ENCODE measurements at regions not wholly inside any gene's neighbourhood (a gene's known extent, or its start where the extent isn't known, plus 50 kb on each side); places are given as distances from the start of the nearest gene placed in this dataset.

- no peaks in the 10 kb centered on the region for H3K79me2 ChIP-seq (ENCODE audit: control insufficient read depth, insufficient read depth, low read length)
- H3K9me3 ChIP-seq (ENCODE audit: control insufficient read depth, low read depth, low read length) = no peaks in the 10 kb centered on the region
- TF ChIP-seq EZH2 (IDR thresholded peaks at IDR 0.05; ENCODE audit: low read length) = no peak
- TF ChIP-seq CTCF (optimal IDR thresholded peaks at IDR 0.05 in 1 of 3, IDR thresholded peaks at IDR 0.05 in 1 of 3, conservative IDR thresholded peaks at IDR 0.05 in 1 of 3; ENCODE audit: extremely low read depth in 1 of 3, insufficient read depth in 2 of 3, low read length in 3 of 3) = no peak
- dilution Hi-C loops (cut with MboI; ENCODE audit: extremely low pct_ligation_motif_present, low sequenced_read_pairs) = no loop called here
- FAIRE-seq (no peak), DNase-seq (ENCODE audit: low read depth, low spot score) (no peak)
- H3K9ac ChIP-seq (ENCODE audit: control insufficient read depth, extremely low read depth, insufficient read depth, low read length) = no peak overlapping the region
- H3K27ac ChIP-seq (ENCODE audit: control insufficient read depth, insufficient read depth, low read length) = no peak overlapping the region
- H2AFZ ChIP-seq (ENCODE audit: control insufficient read depth, low read length) = no peak overlapping the region
- no peaks in the 10 kb centered on the region for H3K9me1 ChIP-seq (ENCODE audit: control insufficient read depth, extremely low read depth, insufficient read depth, low read length)
- H3K4me1 ChIP-seq (ENCODE audit: control insufficient read depth, extremely low read depth, insufficient read depth, low read length) = no peaks in the 10 kb centered on the region
- no peak overlapping the region for H3K4me3 ChIP-seq (ENCODE audit: control insufficient read depth in 2 of 3, extremely low read depth in 1 of 3, insufficient read depth in 2 of 3, low read depth in 1 of 3, low read length in 3 of 3)
- no peaks in the 10 kb centered on the region for H4K20me1 ChIP-seq (ENCODE audit: control insufficient read depth, extremely low read depth, insufficient read depth, low read length)
- no peaks in the 10 kb centered on the region for H3K36me3 ChIP-seq (ENCODE audit: control insufficient read depth in 2 of 2, extremely low read depth in 1 of 2, insufficient read depth in 2 of 2, low read length in 2 of 2)
- no peaks in the 10 kb centered on the region for H3K27me3 ChIP-seq (ENCODE audit: control insufficient read depth, extremely low read depth, insufficient read depth, low read length)
- no peak overlapping the region for H3K4me2 ChIP-seq (ENCODE audit: control insufficient read depth, extremely low read depth, insufficient read depth, low read depth, low read length)
Observed at GRCh38 chr4:67204441-67204840, 340.9 kb downstream of the CENPC start.

- no peaks in the 10 kb centered on the region for H3K27me3 ChIP-seq (ENCODE audit: control insufficient read depth, extremely low read depth, insufficient read depth, low read length)
- no peaks in the 10 kb centered on the region for H3K36me3 ChIP-seq (ENCODE audit: control insufficient read depth in 2 of 2, extremely low read depth in 1 of 2, insufficient read depth in 2 of 2, low read length in 2 of 2)
- dilution Hi-C loops (cut with MboI; ENCODE audit: extremely low pct_ligation_motif_present, low sequenced_read_pairs) = no loop called here
- H3K79me2 ChIP-seq (ENCODE audit: control insufficient read depth, insufficient read depth, low read length) = no peaks in the 10 kb centered on the region
- DNase-seq (ENCODE audit: low read depth, low spot score) (no peak), FAIRE-seq (no peak)
- no peak overlapping the region for H3K4me2 ChIP-seq (ENCODE audit: control insufficient read depth, extremely low read depth, insufficient read depth, low read depth, low read length)
- no peaks in the 10 kb centered on the region for H3K9me1 ChIP-seq (ENCODE audit: control insufficient read depth, extremely low read depth, insufficient read depth, low read length)
- H3K9ac ChIP-seq (ENCODE audit: control insufficient read depth, extremely low read depth, insufficient read depth, low read length) = no peak overlapping the region
- H2AFZ ChIP-seq (ENCODE audit: control insufficient read depth, low read length) = no peak overlapping the region
- H3K27ac ChIP-seq (ENCODE audit: control insufficient read depth, insufficient read depth, low read length) = no peak overlapping the region
- H3K4me3 ChIP-seq (ENCODE audit: control insufficient read depth in 2 of 3, extremely low read depth in 1 of 3, insufficient read depth in 2 of 3, low read depth in 1 of 3, low read length in 3 of 3) = no peak overlapping the region
- no peak for TF ChIP-seq EZH2 (IDR thresholded peaks at IDR 0.05; ENCODE audit: low read length)
- no peak for TF ChIP-seq CTCF (optimal IDR thresholded peaks at IDR 0.05 in 1 of 3, IDR thresholded peaks at IDR 0.05 in 1 of 3, conservative IDR thresholded peaks at IDR 0.05 in 1 of 3; ENCODE audit: extremely low read depth in 1 of 3, insufficient read depth in 2 of 3, low read length in 3 of 3)
- no peaks in the 10 kb centered on the region for H3K4me1 ChIP-seq (ENCODE audit: control insufficient read depth, extremely low read depth, insufficient read depth, low read length)
- no peaks in the 10 kb centered on the region for H4K20me1 ChIP-seq (ENCODE audit: control insufficient read depth, extremely low read depth, insufficient read depth, low read length)
- H3K9me3 ChIP-seq (ENCODE audit: control insufficient read depth, low read depth, low read length) = no peaks in the 10 kb centered on the region
Observed at GRCh38 chr4:67201334-67201733, 344.0 kb downstream of the CENPC start.

All from keratinocyte (primary cell).